T-helper 2 cell treated with Interferon-gamma antibody and Interleukin-4, amounts not matched to agents 5 μg/mL and 100 μg/mL, for 36 hours (primary cell): ENCODE measurements at regions not wholly inside any gene's neighbourhood (a gene's known extent, or its start where the extent isn't known, plus 50 kb on each side); places are given as distances from the start of the nearest gene placed in this dataset.
A peak's percentile ranks its signal among the peaks of the same experiment; 100 is the strongest.

Source experiments
- DNase-seq: peaks from one replicate; pipeline ENCODE4 v3.0.0; 2021; ENCODE audit warnings: low spot score
- H3K27ac Mint-ChIP-seq: one replicate; pipeline ENCODE4 v1.8.0; 2021; ENCODE audit warnings: mild to moderate bottlenecking, mixed read lengths
- H3K27me3 Mint-ChIP-seq: one replicate; pipeline ENCODE4 v1.8.0; 2021; ENCODE audit warnings: low read depth, mixed read lengths
- H3K36me3 Mint-ChIP-seq: one replicate; pipeline ENCODE4 v1.8.0; 2021; ENCODE audit warnings: low read depth, mixed read lengths
- H3K4me1 Mint-ChIP-seq: one replicate; pipeline ENCODE4 v1.8.0; 2021; ENCODE audit warnings: low read depth, mixed read lengths
- H3K4me3 Mint-ChIP-seq: one replicate; pipeline ENCODE4 v1.8.0; 2022; ENCODE audit warnings: mild to moderate bottlenecking, moderate library complexity, mixed read lengths
- H3K9me3 Mint-ChIP-seq: one replicate; pipeline ENCODE4 v1.8.0; 2021; ENCODE audit warnings: mixed read lengths

DNA sequence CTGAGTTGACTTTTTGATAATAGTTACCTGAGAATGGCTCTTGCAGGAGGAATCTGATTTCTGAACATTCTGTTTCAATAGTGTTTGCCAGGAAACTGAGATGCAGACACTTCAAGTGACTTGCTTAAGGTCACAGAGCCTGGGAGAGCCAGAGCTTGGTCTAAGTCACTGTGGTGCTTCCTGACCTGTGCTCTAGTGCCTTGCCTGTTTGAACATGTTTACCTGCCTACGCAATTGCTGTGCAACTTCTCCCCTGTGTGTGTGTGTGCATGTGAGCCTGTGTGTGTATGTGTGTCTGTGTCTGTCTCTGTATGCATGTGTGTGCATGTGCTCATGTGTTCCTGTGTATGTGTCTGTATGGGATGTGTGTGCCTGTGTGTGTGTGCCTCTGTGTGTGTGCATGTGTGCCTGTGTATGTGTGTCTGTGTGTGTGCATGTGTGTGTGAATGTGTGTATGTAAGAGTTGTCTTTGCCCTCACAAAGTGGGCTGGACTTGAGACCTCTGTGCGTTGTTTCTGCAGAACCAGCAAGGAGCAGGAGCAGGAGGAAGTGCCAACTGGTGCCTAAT, 185.8 kb downstream of the GADD45G start:
- no peak for DNase-seq
- Mint-ChIP-seq H3K4me3 (no peak overlapping the region), H3K36me3 (no peaks in the 10 kb centered on the region), H3K9me3 (no peaks in the 10 kb centered on the region), H3K27me3 (peaks cover 28% of the 10 kb centered on the region), H3K27ac (peak overlapping the region; percentile 7), H3K4me1 (peaks cover 1% of the 10 kb centered on the region)

DNA sequence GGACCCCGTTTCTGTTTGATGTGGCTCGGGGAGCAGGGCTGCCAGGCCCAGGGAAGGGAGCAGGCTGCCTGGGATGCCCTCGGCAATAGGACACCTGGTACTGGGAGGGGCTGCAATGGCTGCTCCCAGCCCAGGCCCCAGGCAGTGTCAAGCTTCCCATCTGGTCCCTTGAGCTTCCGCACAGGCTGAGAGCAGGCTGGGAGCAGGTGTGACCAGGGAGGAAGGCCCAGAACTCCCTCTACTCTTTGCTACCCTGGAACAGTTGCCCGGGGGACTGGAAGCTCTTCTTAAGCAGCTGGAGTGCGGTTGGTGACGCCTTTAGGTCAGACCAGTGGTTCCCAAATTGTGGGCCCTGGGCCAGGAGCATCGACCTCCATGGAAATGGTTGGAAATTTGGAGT, 186.9 kb downstream of the GADD45G start:
- no peak for DNase-seq
- no peak overlapping the region for H3K4me3 Mint-ChIP-seq
- H3K27me3 Mint-ChIP-seq = peaks cover 19% of the 10 kb centered on the region
- H3K9me3 Mint-ChIP-seq = no peaks in the 10 kb centered on the region
- no peaks in the 10 kb centered on the region for H3K36me3 Mint-ChIP-seq
- peaks cover 1% of the 10 kb centered on the region for H3K4me1 Mint-ChIP-seq
- H3K27ac Mint-ChIP-seq = no peak overlapping the region

DNA sequence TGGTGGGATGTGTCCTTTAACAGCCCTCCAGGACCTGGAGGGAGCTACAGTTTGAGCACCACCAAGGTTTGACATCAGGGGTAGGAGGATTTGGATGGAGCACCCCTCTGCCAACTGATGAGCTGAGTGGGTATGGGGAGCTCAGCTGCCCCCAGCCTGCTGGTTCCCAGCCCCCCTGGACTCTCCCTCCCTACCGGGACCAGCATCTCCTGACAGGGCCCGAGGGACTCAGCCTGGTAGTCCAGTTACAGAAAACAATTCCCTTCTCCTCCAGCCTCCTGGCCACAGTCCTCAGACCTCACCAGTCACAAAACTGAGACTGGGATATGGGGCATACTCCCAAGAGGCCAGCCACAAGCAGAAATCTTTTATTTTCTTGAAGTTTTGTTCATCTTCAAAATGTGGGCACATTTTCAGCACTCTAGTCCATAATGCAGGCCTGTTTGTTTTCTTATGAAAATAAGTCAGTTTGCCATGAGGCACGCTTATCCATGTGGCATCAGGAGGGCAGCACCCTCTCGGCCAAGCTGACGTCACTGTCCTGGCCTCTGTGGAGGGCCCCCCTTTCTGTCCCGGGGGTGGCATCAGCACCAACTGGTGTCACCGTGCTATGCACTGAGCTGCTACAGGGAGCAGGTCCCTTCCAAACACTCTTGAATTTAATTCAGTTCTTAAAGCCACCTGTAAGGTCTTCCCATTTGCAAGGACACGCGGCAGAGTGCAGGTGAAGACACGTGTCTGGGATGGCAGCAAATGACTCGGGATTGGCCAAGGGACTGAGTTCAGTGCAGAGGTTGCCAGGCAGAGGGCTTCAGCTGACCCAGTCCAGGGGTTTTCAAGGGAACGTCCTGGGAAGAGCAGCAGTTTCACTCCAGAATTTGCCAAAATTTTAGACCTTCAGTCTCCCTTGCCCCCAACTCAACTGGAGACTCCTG, 187.6 kb downstream of the GADD45G start:
- Mint-ChIP-seq H3K27me3 (peaks cover 12% of the 10 kb centered on the region), H3K27ac (no peak overlapping the region), H3K9me3 (no peaks in the 10 kb centered on the region), H3K36me3 (no peaks in the 10 kb centered on the region), H3K4me3 (no peak overlapping the region), H3K4me1 (peaks cover 1% of the 10 kb centered on the region)
- no peak for DNase-seq

DNA sequence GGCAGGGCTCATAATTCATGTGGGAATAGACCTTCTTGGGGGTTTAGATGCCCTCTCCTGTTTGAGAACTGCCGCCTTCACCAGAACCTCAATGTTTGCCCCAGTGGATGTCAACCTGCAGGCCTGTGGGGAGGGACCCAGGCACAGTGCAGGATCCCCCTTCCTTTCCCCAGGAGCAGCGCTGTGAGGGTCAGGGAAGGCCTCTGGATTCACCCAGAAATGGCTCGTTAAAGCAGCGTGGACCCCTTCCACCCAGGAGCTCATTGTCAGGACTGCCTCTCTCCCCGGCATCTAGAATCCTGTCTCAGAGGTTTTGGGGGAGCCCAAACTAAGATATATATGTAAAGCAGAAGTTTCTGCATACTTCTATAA, 188.3 kb downstream of the GADD45G start:
- H3K27me3 Mint-ChIP-seq = peaks cover 9% of the 10 kb centered on the region
- no peak overlapping the region for H3K4me3 Mint-ChIP-seq

DNA sequence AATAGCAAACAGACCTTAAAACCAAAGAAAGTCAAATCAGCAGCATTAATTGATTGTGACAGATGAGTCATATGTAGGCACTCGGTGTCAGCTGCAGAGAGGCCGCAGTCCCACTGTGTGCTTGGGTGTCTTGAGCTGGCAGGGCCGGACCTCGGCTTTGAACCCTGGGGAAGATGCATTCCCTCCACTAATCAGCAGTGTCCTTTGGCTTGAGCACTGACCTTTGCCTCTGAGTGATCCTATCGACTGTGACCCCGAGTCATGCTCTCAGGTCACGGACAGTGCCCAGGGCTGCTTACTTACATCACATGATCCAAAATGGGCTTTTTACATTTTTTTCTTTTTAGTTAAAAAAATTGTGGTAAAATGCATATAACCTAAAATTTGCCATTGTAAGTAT, 188.7 kb downstream of the GADD45G start:
- DNase-seq = no peak
- Mint-ChIP-seq H3K36me3 (no peaks in the 10 kb centered on the region), H3K27me3 (peaks cover 9% of the 10 kb centered on the region), H3K9me3 (no peaks in the 10 kb centered on the region), H3K27ac (no peak overlapping the region), H3K4me3 (no peak overlapping the region), H3K4me1 (peaks cover 1% of the 10 kb centered on the region)

More for the DNA sequence above, 188.3 kb downstream of the GADD45G start:
- Mint-ChIP-seq H3K36me3 (no peaks in the 10 kb centered on the region), H3K4me1 (peaks cover 1% of the 10 kb centered on the region), H3K27ac (no peak overlapping the region), H3K9me3 (no peaks in the 10 kb centered on the region)
- no peak for DNase-seq

DNA sequence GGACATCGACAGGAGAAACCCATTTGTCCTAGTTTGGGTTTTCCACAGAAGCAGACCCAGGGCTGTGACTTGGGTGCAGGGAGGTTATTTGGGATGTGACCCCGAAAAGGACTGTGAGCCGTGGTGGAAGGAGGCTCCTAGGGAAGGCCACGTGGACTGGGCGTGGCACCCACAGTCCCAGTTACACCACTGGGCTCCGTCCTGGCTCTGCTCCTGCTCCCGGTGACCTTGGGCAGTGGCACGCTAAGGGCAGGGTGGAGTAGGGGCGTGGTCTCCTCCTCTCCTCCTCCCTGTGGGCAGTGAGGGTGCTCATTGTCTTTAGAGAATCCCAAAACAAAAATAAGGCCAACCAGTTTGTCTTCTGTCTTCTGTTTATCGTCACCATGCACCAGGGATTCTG, 190.1 kb downstream of the GADD45G start:
- Mint-ChIP-seq H3K36me3 (no peaks in the 10 kb centered on the region), H3K27ac (no peak overlapping the region), H3K27me3 (no peaks in the 10 kb centered on the region), H3K4me1 (no peaks in the 10 kb centered on the region), H3K4me3 (no peak overlapping the region), H3K9me3 (no peaks in the 10 kb centered on the region)
- no peak for DNase-seq

DNA sequence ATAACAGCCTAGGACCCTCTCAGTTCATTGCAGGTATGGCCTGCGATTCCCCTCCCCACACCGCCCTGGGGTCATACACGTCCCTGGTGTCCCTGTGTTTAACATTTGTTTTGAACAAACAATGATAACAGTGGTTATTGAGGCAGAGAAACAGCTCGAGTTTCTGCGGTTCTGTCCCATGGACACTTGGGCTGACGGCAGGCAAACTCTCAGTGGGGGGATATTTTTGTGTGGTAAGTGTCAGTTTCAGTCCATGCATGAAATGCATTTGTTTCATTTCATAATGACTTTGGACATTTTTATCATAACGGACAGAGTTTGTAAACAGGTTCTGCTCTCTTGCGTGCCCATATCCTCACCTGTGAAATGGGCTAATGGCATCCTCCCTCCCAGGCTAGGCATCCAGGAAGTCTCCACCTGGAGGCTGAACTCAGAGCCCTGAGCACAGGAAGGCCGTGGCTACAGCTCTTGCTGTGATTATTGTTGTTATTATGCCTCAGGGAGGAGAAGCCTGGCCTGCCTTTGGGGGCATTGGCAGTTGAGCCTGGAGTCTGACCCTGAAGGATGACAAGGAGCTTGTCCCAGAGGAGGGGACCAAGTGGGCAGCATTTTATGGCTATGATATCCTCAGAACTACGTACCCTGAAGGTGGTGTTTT, 190.9 kb downstream of the GADD45G start:
- H3K27me3 Mint-ChIP-seq = no peaks in the 10 kb centered on the region
- H3K36me3 Mint-ChIP-seq = no peaks in the 10 kb centered on the region

DNA sequence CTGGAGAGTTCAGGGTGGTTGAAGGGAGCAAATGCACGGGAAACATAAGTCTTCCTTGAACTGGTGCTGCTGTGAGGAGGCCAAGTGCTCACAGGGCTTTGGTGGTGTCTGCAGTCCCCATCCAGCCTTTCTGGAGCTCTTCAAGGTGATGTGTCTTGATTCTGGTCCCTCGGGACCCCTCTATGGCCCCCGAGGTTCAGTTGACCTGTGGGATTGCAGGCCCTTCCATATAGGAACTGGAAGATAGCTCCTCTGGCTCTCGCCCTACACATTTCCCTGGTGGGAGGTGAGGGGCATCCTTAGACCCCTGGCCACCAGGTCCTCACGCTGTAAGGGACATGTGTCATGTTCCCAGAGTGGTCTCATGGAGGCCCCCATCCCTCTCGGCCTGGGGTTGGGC, 191.8 kb downstream of the GADD45G start:
- Mint-ChIP-seq H3K9me3 (no peaks in the 10 kb centered on the region), H3K27ac (no peak overlapping the region), H3K4me3 (no peak overlapping the region), H3K4me1 (no peaks in the 10 kb centered on the region), H3K36me3 (no peaks in the 10 kb centered on the region), H3K27me3 (peaks cover 3% of the 10 kb centered on the region)
- DNase-seq = no peak

More for the DNA sequence above, 190.9 kb downstream of the GADD45G start:
- DNase-seq = no peak
- H3K4me3 Mint-ChIP-seq = no peak overlapping the region
- no peaks in the 10 kb centered on the region for H3K9me3 Mint-ChIP-seq
- H3K4me1 Mint-ChIP-seq = no peaks in the 10 kb centered on the region
- H3K27ac Mint-ChIP-seq = no peak overlapping the region

DNA sequence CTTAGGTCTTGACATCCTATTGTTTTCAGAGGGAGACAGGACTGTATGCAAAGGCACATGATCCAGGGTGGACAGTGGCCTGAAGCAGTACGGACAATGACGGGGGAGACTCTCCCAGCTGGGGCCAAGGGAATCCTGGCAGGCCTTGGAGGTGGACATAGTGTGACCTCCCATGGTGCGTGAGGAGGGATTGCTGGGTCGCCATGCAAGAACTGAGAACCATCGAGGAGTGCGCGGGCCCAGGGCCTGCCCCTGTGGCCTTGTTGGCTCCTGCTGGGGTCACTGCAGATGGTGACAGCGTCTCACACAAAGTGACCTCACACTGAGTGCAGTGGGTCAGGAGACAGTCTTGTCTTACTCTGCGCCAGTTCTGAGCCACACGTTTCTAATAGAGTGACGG, 192.4 kb downstream of the GADD45G start:
- H3K9me3 Mint-ChIP-seq = no peaks in the 10 kb centered on the region
- H3K27me3 Mint-ChIP-seq = peaks cover 8% of the 10 kb centered on the region
- H3K4me3 Mint-ChIP-seq = no peak overlapping the region
- DNase-seq = no peak
- no peak overlapping the region for H3K27ac Mint-ChIP-seq
- H3K4me1 Mint-ChIP-seq = no peaks in the 10 kb centered on the region
- no peaks in the 10 kb centered on the region for H3K36me3 Mint-ChIP-seq

DNA sequence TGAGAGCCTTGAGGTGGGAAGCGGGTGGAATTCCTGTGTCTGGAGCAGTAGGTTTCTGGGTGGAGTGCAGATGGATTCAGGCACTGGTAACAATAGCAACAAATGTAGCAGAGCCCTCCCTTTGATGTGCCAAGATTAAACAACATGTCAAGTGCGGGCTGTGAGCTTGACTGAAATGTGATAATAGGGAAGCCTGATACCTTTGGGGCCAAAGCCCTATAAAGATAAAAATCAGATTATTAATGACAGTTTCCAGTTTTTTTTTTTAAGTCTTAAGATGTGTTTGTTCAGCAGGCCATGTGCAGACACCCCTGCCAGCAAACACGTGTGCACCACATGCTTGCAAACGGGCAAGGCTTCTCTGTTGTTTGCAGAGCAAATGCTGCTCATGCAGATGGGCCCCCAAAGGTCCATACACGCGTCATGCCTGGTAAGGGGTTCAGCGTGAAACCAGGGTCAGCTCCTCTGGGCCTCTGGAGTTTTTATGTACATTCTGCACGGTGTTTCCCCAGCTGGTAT, 193.2 kb downstream of the GADD45G start:
- Mint-ChIP-seq H3K4me1 (no peaks in the 10 kb centered on the region), H3K27me3 (peaks cover 13% of the 10 kb centered on the region), H3K27ac (no peak overlapping the region), H3K36me3 (no peaks in the 10 kb centered on the region), H3K4me3 (no peak overlapping the region), H3K9me3 (no peaks in the 10 kb centered on the region)
- DNase-seq = no peak

DNA sequence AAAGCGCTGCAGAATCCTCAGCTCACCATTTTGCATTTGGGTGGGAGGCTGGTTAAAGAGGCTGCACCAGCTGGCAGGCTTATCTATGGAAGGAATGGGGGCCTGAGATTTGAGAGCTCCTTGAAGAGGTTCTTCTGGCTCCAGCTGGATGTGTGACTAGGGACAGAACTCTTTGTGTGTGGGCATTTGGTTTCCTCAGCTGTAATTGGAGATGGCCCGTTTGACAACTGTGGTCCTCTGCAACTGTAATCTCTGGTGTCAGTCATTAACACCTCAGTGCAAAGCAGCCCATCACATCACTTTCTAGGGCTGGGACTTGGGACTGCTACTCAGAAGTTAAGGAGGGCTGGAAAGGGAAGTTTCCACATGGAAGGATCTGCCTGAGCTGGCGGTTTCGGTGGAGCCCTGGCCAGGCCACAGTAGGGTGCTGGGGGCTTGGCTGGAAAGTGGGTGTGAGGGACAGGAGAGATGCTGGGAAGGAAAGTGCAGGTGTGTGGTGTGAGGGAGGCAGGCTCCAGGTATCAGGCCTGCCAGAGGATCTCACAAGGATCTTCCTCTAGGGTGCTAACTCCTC, 193.8 kb downstream of the GADD45G start:
- no peak for DNase-seq
- Mint-ChIP-seq H3K4me3 (no peak overlapping the region), H3K4me1 (no peaks in the 10 kb centered on the region), H3K27me3 (peaks cover 16% of the 10 kb centered on the region), H3K27ac (no peak overlapping the region), H3K36me3 (no peaks in the 10 kb centered on the region), H3K9me3 (no peaks in the 10 kb centered on the region)

DNA sequence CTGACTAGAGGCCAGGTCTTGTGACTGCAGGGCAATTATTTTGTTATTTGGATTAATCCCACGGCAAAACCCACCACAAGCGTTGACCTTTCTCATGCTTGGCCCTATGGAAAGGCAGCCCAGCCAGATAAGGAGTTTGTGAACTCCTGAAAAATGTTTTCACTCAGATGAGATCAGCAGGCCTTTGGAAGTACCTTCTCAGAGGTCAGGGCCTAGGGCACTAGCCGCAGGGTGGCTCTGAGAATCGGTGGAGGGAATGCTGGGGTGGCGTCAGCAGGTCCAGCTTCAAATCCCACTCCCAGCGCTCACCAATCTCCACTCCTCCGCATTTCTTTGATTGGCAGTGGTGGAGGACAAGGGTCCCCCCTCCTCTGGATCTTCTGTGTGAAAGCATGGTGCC, 194.4 kb downstream of the GADD45G start:
- no peaks in the 10 kb centered on the region for H3K9me3 Mint-ChIP-seq
- peaks cover 16% of the 10 kb centered on the region for H3K27me3 Mint-ChIP-seq
- DNase-seq = no peak
- H3K4me1 Mint-ChIP-seq = peaks cover 1% of the 10 kb centered on the region
- no peak overlapping the region for H3K4me3 Mint-ChIP-seq
- no peak overlapping the region for H3K27ac Mint-ChIP-seq
- no peaks in the 10 kb centered on the region for H3K36me3 Mint-ChIP-seq

DNA sequence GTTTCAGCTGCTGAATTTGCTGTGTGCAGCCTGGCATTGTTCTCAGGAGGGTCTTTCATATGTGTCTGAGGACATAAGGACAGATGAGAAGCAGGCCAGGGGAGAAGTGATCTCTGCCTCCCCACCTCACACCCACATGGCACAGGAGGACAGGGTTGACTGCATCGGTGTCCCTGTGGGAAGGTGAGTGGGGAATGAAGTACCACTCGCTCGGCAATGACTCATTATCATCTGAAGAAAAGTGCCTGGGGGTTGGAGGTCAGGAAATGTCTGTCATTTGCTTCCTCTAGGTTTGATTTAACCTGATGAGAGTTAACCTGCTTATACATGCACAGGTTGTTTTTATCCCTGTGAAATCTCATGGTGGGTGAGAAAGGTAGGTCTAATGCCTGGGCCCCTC, 195.0 kb downstream of the GADD45G start:
- no peak overlapping the region for H3K4me3 Mint-ChIP-seq
- no peaks in the 10 kb centered on the region for H3K36me3 Mint-ChIP-seq
- no peak overlapping the region for H3K27ac Mint-ChIP-seq
- no peaks in the 10 kb centered on the region for H3K9me3 Mint-ChIP-seq
- no peak for DNase-seq
- peaks cover 16% of the 10 kb centered on the region for H3K27me3 Mint-ChIP-seq
- H3K4me1 Mint-ChIP-seq = peaks cover 4% of the 10 kb centered on the region

DNA sequence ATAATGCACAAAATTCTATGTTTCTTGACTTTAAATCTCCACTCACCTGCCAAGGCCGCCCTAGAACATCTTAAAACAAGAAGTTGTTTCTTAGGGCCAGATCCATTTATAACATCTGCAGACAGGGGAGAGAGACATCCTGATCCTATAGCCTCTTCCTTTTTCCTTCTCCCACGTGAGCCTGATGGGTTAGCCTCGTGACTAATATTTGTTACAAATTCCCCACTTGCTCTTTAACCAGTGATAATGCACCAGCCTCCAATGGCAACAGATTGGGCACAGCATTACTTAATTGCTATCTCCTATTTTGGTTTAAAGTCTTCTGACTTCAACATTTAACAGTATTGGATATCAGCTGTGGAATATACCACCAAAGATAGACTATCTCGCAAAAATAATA, 196.5 kb downstream of the GADD45G start:
- peaks cover 4% of the 10 kb centered on the region for H3K4me1 Mint-ChIP-seq
- H3K27me3 Mint-ChIP-seq = peaks cover 16% of the 10 kb centered on the region
- DNase-seq = no peak
- no peak overlapping the region for H3K27ac Mint-ChIP-seq
- H3K9me3 Mint-ChIP-seq = no peaks in the 10 kb centered on the region
- H3K36me3 Mint-ChIP-seq = no peaks in the 10 kb centered on the region
- no peak overlapping the region for H3K4me3 Mint-ChIP-seq
